Colon (tissue), 2 donors: ENCODE measurements at regions not wholly inside any gene's neighbourhood (a gene's known extent, or its start where the extent isn't known, plus 50 kb on each side); places are given as distances from the start of the nearest gene placed in this dataset.
A peak's percentile ranks its signal among the peaks of the same experiment; 100 is the strongest.
"Not testable (repeated sequence)": the region's sequence is repeated elsewhere in the genome, so short reads cannot be mapped to it uniquely, and the experiment has no call there.

ENCODE experiments used
- FAIRE-seq: peaks from 2 replicates; lab custom pipeline; 2012; peaks lifted over from hg19 to GRCh38; lab: Jason Lieb, UNC
- donor health status: control.
- donor health status: control.

- no peak for FAIRE-seq
These were observed 987.7 kb upstream of the GRIA3 start for GRCh38 chrX:122196343-122196742.

DNA sequence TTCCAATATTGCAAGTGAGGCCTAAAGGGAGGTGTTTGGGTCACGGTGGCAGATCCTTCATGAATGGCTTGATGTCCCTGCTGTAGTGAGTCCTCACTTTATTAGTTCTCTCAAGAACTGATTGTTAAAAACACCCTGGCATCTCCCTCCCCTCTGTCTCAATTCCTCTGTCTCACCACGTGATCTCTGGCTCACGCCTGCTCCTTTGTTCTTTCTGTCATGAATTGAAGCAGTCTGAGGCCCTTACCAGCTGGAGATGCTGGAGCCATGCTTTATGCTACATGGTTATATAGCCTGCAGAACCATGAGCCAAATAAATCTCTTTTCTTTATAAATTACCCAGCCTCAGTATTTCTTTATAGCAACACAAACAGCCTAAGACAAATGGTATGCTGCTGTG lies 980.7 kb upstream of the GRIA3 start:
- no peak for FAIRE-seq

- no peak for FAIRE-seq
These were observed 965.4 kb upstream of the GRIA3 start for GRCh38 chrX:122218666-122219065.

DNA sequence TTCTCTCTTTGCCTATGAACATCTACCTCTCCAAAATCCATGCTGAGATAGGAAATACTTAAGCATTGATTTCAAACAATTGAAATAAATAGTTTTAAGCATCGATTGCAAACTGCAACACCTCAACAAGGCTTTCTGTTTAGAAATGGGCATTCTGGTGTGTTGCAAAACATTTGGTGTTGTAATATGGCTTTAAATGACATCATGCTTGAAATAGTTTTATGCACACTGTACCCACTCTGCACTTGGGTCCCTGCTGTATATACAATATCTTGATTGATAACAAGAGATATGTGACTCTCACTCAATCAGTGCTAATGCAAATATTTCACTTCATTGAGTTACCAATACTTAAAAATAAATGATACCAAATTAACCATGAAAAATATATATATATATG lies 964.9 kb upstream of the GRIA3 start:
- FAIRE-seq = no peak

DNA sequence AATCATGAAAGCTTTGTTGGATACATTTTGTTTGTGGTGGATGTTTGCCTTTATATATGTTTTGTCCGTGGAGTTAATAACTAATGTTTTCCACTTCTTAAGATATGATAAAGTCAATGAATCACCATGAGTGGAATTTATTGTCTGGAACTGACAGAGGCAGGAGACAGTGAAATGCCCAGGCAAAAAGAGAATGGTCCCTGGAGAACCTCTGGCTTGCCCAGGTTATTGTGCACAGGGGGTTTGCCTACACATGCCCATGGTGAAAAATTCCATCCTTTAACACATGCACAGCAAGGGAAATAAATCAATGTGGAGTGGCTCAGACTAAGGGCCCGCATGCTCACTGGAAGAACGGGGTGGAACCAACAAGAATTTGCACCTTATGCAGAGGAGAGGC lies 964.3 kb upstream of the GRIA3 start:
- FAIRE-seq = no peak

DNA sequence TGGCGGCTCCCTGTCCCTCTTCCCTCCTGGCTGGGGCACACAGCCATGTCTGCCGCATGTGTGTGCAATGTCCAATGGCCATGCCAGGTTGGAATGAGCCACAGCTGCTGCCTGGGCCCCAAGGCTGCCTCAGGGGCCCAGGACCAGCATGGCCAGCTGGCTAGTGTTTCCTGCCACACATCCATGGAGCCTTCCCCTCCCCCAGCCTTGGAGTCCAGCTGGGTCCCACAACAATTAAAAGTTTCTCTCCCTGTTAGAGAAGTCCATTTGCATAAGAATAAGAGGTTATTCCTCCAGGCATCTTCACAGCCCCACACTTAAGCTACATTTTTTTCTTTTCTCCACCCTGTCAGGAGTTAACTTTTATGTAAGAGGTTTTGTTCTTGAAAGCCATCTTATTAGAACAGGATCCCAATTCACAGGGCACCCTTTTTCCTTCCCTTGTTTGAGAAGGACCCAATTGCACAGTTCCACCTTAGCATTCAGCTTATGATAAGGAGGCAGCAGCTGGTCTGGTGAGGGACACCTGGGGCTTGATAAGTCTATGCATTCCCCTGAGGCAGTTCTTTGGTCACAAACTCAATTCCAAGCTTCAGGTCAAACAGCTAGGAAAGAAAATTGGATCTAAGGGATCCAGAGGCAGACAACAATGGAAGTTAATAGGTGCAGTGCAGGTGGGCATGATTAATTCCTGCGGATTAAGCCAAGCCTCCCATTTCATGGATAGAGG lies 963.3 kb upstream of the GRIA3 start:
- no peak for FAIRE-seq

DNA sequence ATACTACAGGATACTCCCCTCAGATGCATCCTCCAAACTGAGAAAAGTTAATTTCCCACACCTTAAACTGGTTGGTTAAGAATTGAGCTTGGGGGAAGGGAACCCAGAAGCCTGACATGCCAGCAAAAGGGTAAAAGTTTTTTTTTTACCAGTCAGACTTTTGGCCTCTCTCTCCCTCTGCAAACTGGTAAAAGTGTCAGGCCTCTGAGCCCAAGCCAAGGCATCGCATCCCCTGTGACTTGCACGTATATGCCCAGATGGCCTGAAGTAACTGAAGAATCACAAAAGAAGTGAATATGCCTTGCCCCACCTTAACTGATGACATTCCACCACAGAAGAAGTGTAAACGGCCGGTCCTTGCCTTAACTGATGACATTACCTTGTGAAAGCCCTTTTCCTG lies 962.3 kb upstream of the GRIA3 start:
- not testable (repeated sequence) for FAIRE-seq

DNA sequence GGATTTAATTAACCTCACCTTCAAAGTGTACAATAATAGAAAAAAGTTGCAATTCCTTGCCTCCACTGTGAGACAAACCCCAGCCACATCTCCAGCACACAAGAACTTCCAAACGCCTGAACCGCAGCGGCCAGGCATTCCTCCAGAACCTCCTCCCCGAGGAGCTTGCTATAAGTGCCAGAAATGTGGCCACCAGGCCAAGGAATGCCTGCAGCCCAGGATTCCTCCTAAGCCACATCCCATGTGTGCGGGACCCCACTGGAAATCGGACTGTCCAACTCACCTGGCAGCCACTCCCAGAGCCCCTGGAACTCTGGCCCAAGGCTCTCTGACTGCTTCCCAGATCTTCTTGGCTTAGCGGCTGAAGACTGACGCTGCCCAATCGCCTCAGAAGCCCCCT lies 959.9 kb upstream of the GRIA3 start:
- FAIRE-seq = not testable (repeated sequence)

GRCh38 chrX:122238801-122239200 lies 945.3 kb upstream of the GRIA3 start:
- FAIRE-seq = no peak

DNA sequence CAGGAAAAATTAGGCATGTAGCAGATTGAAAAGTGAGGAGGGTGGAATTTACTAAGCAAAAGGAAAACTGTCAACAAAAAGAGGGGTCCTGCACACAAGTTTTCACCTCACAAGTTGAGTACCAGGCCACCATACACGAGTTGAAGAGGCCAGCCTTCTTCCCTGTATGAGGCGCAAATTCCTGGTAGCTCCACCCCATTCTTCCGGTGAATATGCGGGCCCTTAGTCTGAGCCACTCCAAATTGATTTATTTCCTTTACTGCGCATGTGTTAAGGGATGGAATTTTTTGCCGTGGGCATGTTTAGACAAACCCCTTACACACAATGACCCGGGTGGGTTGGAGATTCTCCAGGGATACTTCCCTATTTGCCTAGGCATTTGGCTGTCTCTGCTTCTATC lies 942.1 kb upstream of the GRIA3 start:
- FAIRE-seq = no peak

DNA sequence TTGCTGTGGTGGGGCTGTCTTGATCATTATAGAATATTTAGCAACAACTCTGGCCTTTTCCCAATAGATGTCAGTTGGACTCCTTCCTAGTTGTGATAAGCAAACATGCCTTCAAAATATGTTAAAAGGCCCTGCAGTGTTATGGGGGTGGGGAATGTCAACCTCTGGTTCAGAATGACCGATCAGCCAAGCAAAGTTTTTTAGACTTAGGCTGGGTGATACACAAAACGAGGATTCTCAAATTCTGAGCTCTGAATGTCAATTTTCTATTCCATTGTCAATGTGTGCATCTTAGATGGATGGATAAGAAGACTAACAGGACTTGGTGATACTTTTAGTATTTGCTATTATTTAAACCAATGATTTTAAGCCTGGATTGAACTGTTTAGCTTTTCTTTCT lies 940.0 kb upstream of the GRIA3 start:
- FAIRE-seq = no peak

DNA sequence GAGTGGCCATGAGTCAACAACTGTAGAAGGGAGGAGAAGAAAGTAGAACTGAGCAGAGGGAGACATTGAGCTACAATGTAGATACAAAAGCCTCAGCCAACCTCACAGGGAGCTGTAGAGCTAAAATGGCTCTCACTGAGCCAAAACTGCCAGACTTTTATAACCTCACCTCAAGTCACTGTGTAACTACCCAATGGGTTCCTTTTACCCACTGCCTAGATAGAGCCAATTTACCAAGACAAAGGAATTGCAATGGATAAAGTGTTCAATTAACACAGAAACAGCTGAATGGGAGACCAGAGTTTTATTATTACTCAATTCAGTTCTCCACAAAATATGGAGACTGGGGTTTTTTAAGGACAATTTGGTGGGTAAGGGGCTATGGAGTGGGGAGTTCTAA lies 938.9 kb upstream of the GRIA3 start:
- FAIRE-seq = no peak

- FAIRE-seq = no peak
These were observed 938.1 kb upstream of the GRIA3 start for GRCh38 chrX:122245943-122246342.

DNA sequence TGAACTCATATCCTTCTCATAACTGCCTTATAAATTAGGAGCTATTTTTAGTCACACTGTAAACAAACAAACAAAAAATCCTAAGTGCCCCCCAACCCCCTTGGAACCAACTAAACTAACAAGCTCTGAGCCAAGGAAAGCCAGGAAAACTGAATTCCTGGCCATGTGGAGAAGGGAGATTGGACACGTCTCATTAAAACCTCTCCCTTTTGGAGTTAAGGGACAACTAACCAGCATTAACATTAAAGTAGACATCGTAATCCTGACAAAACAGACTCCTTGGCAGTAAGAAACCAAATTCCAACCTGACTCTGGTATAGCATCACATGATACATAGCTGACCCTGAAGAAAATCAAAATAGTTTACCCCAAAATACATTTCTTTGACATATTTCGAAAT lies 937.1 kb upstream of the GRIA3 start:
- FAIRE-seq = no peak

DNA sequence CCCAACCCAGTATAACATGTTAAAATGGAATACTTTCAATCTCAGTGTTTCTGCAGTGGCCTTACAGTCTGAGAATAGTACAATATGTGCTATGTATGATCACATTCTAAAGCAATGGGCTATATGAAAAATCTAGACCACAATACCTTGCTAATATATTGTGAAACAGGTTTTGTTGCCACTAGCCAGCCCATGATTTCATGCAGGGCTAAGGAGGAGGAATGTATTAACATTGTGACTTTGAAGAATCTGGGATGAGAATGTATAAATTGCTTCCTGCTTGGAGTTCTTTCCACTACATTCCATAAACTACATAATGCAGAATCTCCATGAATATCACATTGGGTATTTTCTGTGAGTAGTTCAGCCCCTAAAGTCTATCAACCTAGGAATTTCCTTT lies 935.4 kb upstream of the GRIA3 start:
- no peak for FAIRE-seq

DNA sequence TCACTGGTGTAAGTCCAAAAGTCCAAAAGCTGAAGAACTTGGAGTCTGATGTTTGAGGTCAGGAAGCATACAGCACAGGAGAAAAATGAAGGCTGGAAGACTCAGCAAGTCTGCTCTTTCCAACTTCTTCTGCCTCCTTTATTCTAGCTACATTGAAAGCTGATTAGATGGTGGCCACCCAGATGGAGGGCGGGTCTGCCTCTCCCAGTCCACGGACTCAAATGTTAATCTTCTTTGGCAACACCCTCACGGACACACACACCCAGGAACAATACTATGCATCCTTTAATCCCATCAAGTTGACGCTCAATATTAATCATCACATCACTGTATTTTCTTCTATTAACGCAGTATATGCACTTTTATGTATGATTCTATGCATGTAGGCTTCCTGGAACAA lies 931.6 kb upstream of the GRIA3 start:
- FAIRE-seq = no peak

DNA sequence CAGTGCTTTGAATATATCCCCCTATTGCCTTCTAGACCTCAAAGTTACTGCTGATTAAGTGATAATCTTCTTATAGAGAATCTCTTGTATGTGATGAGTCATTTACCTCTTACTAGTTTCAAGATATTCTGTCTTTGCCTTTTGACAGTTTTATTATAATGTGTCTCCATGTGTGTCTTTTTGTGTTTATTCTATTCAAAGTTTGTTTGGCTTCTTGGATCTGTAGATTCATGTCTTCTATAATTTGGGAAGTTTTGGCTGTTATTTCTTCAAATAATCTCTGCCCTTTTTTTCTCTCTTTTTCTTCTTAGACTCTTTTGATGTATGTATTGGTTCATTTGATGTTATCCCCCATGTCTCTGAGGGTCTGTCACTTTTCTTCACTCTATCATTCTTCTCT lies 915.7 kb upstream of the GRIA3 start:
- no peak for FAIRE-seq

DNA sequence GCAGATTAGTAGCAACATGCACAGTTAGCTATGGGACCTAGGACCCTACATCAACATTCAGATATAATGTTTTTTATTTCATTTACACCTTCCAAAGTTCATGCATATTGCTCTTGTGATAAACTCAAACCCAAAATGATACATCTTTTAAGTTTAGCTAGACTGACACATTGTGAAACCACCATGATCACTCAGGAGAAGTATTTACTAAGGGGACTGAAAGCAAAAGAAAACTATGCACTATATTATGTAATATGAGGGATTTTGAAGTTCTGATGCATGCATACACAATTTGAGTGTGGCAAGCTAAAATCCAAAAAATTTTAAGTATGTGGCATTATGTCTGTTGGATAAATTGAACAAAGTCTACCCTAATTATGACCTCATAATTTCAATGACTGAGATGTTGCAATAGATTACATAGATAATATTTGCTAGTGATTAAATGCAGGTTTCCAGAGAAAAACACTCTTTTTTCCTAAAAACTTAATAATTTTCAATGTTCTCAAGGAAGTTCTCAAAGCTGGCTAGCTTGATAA lies 914.8 kb upstream of the GRIA3 start:
- FAIRE-seq = no peak

DNA sequence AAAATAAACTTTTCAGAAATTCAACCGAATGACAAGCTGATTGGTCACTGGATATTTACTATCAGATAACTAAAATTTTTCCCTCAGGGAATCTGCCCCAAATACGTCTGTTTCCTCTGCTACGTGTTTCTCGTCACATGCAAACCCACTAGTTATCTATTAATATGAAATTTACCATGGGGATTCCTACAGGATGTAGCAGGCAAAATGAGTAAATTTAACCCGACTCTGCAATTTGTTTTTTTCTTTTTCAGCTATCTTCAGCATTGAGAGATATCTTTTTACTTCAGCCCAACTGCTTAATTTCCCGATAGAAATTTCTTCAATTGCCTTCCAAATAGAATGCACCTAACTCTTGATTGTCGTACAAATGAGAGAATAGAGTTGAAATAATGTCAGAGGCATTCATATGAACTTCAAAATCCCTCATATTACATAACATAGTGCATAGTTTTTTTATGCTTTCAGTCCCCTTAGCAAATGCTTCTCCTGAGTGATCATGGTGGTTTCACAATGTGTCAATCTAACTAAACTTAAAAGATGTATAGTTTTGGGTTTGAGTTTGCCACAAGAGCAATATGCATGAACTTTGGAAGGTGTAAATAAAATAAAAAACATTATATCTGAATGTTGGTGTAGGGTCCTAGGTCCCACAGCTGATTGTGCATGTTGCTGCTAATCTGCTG lies 913.1 kb upstream of the GRIA3 start:
- FAIRE-seq = no peak

- FAIRE-seq = no peak
These were observed 912.1 kb upstream of the GRIA3 start for GRCh38 chrX:122272011-122272410.

GRCh38 chrX:122279746-122280145 lies 904.3 kb upstream of the GRIA3 start:
- FAIRE-seq = no peak

DNA sequence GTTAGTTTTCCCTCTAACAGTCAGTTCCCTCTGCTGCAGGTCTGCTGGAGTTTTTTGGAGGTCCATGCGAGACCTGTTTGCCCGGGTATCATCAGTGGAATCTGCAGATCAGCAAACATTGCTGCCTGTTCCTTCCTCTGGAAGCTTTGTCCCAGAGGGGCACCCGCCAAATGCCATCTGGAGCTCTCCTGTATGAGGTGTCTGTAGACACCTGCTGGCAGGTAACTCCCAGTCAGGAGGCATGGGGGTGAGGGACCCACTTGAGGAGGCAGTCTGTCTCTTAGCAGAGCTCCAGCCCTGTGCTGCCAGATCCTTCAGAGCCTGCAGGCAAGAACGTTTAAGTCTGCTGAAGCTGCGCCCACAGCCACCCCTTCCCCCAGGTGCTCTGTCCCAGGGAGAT lies 884.3 kb upstream of the GRIA3 start:
- FAIRE-seq = not testable (repeated sequence)

- peak; percentile 78 for FAIRE-seq
These were observed 882.6 kb upstream of the GRIA3 start for GRCh38 chrX:122301491-122301890.

GRCh38 chrX:122303761-122304160 lies 880.3 kb upstream of the GRIA3 start:
- FAIRE-seq = peak; percentile 76
